Stimulated activated CD4-positive, alpha-beta T cell treated with anti-CD3 and anti-CD28 coated beads, Interleukin-12 subunit alpha, Interleukin-12 subunit beta, amount 100 ng/mL, for 24 hours (primary cell): ENCODE measurements at regions not wholly inside any gene's neighbourhood (a gene's known extent, or its start where the extent isn't known, plus 50 kb on each side); places are given as distances from the start of the nearest gene placed in this dataset.

ENCODE experiments used
- DNase-seq, 2 experiments: peaks; one replicate each; pipeline ENCODE4 v3.0.0-alpha.2; 2020; ENCODE audit warnings: low read depth in 2 of 2

- no peak for DNase-seq
Measured at GRCh38 chr17:77746393-77746792, 212.1 kb upstream of the TNRC6C start.

DNA sequence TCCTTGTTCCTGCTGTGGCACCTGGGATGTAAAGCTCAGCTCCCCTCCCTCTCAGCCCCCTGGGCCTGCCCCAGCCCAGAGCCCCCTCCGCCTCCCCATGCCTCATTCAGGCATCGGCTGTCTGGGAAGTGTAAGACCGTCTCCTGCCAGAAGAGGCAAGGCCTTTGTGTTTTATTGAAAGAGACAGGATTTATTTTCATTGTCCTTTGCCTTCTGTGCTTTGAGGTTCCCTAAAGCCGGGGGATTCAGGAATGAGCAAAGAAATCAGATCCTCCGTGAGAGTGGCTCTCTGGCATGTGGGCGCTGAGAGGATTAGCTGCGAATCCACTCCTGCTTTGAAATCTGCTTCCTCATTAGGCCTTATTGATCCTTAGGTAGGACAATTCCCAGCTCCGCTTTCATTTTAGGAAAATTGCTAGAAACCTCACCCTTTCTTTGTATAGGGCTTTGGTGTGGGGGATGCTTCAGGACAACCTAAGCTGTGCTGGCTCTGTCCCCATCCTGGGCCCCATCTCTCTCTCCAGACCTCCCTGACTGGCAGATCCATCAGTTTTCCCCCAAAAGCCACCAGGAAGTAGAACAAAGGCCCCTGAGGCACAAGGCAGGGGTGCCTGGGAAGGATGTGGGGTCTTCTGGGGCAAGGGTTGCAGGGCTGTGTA is 211.5 kb upstream of the TNRC6C start:
- no peak for DNase-seq

DNA sequence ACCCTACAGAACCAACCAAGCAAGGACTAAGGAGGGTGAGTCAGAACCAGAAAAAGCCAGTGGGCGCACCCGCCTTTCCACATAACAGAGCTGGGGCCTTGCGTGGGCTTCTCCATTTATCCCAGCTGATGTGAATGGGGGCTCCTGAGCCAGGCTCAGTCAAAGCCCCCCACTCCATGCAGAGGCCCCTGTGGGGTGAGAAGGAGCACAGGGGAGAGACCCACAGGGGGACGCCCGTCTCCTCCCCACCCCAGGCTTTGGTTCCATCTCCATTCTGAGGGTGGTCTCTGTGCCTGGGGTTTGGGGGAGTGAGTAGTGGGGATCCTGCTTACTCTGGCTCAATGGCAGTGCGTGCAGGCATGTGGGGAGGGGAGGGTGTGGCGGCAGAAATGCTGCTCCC is 210.1 kb upstream of the TNRC6C start:
- no peak for DNase-seq

- DNase-seq = no peak
Measured at GRCh38 chr17:77749321-77749751, 209.2 kb upstream of the TNRC6C start.

GRCh38 chr17:77749989-77750388 is 208.5 kb upstream of the TNRC6C start:
- DNase-seq = no peak

GRCh38 chr17:77750427-77751043 is 208.0 kb upstream of the TNRC6C start:
- no peak for DNase-seq

GRCh38 chr17:77753246-77753645 is 205.3 kb upstream of the TNRC6C start:
- no peak for DNase-seq

GRCh38 chr17:77753691-77754245 is 204.7 kb upstream of the TNRC6C start:
- DNase-seq = no peak

- no peak for DNase-seq
Measured at GRCh38 chr17:77754956-77755355, 203.5 kb upstream of the TNRC6C start.

GRCh38 chr17:77755410-77755963 is 203.0 kb upstream of the TNRC6C start:
- no peak for DNase-seq

DNA sequence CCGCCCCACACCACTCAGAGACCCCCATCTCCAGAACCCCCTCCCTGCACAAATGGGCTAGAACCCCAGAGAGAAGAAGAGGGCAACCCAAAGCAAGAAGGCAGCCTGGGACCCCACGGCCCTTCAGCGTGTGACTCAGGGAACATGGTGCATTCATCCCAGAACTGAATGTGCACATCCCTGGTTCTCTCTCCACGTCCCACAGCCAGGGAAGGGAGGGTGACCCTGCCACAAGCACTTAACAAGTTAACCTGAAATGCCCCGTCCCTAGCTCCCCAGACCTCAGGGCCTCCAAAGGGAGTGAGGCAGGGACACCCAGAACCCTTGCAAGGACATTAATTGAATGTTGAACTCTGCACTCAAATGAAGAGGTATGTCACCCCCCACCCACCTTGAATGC is 202.5 kb upstream of the TNRC6C start:
- no peak for DNase-seq

- no peak for DNase-seq
Measured at GRCh38 chr17:77756846-77757560, 201.5 kb upstream of the TNRC6C start.

GRCh38 chr17:77757561-77757898 is 201.0 kb upstream of the TNRC6C start:
- DNase-seq = no peak

GRCh38 chr17:77763023-77763422 is 195.5 kb upstream of the TNRC6C start:
- DNase-seq = no peak

GRCh38 chr17:77763575-77763974 is 194.9 kb upstream of the TNRC6C start:
- DNase-seq = no peak

DNA sequence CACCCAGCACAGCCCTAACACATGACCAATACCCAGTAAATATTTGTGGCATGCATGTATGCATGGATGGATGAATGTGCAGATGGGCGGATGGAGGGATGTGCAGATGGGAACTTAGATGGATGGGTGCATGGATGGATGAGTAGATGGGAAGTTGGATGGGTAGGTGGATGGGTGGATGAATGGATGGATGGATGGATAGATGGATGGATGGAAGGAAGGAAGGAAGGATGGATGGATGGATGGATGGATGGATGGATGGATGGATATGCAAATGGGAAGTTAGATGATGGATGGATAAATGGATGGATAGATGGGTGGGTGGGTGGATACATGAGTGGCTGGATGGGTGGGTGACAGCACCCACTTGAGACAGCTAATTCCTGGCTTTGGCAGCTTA is 193.2 kb upstream of the TNRC6C start:
- DNase-seq = no peak

DNA sequence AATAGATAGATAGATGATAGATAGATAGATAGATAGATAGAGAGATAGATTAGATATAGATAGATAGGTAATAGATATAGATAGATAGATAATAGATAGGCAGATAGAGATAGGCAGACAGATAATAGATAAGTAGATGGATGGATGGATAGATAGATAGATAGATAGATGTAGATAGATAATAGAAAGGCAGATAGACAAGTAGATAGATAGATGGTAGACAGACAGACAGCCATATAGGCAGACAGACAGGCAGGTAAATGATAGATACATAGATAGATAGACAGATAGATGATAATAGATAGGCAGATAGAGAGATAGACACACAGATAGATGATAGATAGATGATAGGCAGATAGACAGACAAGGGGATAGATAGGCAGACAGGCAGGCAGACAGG is 191.4 kb upstream of the TNRC6C start:
- no peak for DNase-seq

GRCh38 chr17:77768248-77768852 is 190.2 kb upstream of the TNRC6C start:
- DNase-seq = no peak

DNA sequence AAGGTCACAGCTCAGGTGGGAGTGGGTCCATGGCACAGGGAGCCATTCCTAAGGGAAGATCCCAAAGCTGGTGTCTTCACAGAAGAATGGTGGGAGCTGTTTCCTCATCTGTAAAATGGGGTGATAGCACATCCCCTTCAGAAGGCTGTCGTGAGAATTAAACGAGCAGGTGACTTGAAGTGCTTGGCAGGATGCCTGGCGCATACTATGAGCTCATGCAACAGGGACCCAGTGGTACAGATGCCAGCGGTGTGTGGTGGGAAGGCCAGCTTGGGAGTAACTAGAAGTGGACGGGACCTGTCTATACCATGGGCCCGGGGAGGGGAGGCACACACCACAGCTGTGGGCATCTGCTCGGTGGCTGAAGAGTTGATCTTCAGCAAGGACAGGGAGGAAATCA is 189.3 kb upstream of the TNRC6C start:
- DNase-seq = no peak

- DNase-seq = no peak
Measured at GRCh38 chr17:77769762-77770161, 188.7 kb upstream of the TNRC6C start.

DNA sequence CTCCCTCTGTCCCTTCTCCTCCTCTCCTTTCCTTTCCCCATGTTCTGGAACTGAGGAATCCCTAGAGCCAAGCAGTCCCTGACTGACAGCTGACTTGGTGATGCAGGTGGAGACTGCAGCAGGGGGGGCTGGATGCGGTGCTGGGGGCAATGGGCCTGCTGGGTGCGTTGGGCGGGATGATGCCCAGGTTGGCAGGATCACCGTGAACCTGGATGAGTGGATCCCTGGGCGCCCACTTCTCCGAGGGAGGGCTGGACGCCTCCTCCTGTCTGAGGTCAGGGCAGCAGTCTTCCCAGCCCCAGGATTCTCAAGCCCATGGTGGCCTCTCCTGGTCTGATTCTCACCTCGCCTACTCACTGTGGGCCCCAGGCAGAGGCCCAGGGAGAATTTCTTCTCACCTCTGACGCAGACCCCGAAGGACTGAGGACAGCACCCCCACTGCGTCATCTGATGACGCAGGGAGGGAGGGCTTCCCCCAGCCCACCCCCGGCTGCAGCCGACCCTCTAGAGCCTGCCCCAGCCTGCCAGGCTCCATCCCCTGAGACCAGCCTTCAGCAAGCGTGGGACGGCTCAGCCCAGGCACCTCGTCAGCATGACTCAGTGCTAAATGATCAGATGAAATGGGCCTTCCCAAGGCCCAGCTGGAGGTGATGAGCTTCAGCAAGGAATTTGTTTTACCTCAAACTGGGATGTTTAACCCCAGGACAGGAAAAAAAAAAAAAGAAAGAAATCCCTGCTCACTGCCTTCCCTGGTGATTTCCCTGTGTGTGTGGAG is 188.0 kb upstream of the TNRC6C start:
- DNase-seq = no peak
